Kidney epithelial cell (primary cell): ENCODE measurements at regions not wholly inside any gene's neighbourhood (a gene's known extent, or its start where the extent isn't known, plus 50 kb on each side); places are given as distances from the start of the nearest gene placed in this dataset.

Experiments used
- DNase-seq: peaks from one replicate; pipeline ENCODE4 v3.0.0-alpha.2; 2010; ENCODE audit warnings: low read depth
- H3K27me3 ChIP-seq: 2 replicates; pipeline ENCODE4 v1.6.0; 2011; ENCODE audit warnings: low read length; ENCODE audit not compliant: control insufficient read depth, insufficient read depth
- H3K36me3 ChIP-seq: 2 replicates; pipeline ENCODE4 v1.5.1; 2011; ENCODE audit warnings: low read length; ENCODE audit not compliant: control insufficient read depth, insufficient read depth
- H3K4me3 ChIP-seq: 2 replicates; pipeline ENCODE4 v1.5.1; 2011; ENCODE audit warnings: low read depth, mild to moderate bottlenecking, control low read depth, low read length
- CTCF ChIP-seq: IDR thresholded peaks from 2 replicates; pipeline ENCODE4 v1.5.1; 2011; ENCODE audit warnings: mild to moderate bottlenecking, moderate library complexity, low read length, control low read depth, inconsistent platforms; ENCODE audit not compliant: insufficient read depth, poor library complexity, severe bottlenecking

- Histone ChIP-seq H3K27me3 (no peaks in the 10 kb centered on the region), H3K36me3 (no peaks in the 10 kb centered on the region), H3K4me3 (no peak overlapping the region)
- no peak for DNase-seq
- no peak for TF ChIP-seq CTCF
Measured at GRCh38 chr3:28738425-28738824, 389.8 kb upstream of the AZI2 start.

- no peak for TF ChIP-seq CTCF
- no peaks in the 10 kb centered on the region for H3K36me3 ChIP-seq
- H3K4me3 ChIP-seq, result no peak overlapping the region
- DNase-seq, result no peak
- H3K27me3 ChIP-seq, result no peaks in the 10 kb centered on the region
Measured at GRCh38 chr3:28739647-28740046, 391.0 kb upstream of the AZI2 start.

GRCh38 chr3:28743271-28743670, 394.6 kb upstream of the AZI2 start:
- TF ChIP-seq CTCF, result no peak
- no peak for DNase-seq
- no peaks in the 10 kb centered on the region for H3K27me3 ChIP-seq

DNA sequence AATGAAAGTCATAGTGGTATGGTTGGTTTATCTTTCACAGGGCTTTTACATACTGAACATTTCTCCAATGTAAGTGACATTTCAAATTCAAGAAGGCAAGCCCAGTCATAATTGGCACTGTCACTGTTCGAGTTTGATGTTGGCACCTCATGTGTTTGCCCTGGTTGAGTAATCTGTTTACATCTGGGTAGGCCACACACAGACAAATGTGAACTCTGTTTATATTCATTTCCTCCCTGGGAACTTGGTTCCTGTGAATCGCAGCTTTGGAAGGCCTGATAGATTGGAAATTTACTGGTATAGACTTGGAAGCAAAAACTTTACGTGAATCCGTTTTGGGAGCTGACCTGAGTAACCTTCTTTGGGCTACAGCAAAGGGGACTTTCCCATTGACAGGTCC, 395.2 kb upstream of the AZI2 start:
- no peak for TF ChIP-seq CTCF
- no peak for DNase-seq

More at GRCh38 chr3:28743271-28743670, 394.6 kb upstream of the AZI2 start:
- Histone ChIP-seq H3K36me3 (no peaks in the 10 kb centered on the region), H3K4me3 (no peak overlapping the region)

GRCh38 chr3:28745436-28745835, 396.8 kb upstream of the AZI2 start:
- Histone ChIP-seq H3K4me3 (no peak overlapping the region), H3K36me3 (no peaks in the 10 kb centered on the region), H3K27me3 (no peaks in the 10 kb centered on the region)
- TF ChIP-seq CTCF, result no peak
- DNase-seq, result no peak

More for the DNA sequence above, 395.2 kb upstream of the AZI2 start:
- no peaks in the 10 kb centered on the region for H3K27me3 ChIP-seq
- H3K36me3 ChIP-seq, result no peaks in the 10 kb centered on the region
- no peak overlapping the region for H3K4me3 ChIP-seq

GRCh38 chr3:28745916-28746617, 397.4 kb upstream of the AZI2 start:
- Histone ChIP-seq H3K27me3 (no peaks in the 10 kb centered on the region), H3K4me3 (no peak overlapping the region), H3K36me3 (no peaks in the 10 kb centered on the region)
- no peak for TF ChIP-seq CTCF
- DNase-seq, result no peak
